C4-2B (cell line): ENCODE measurements at regions not wholly inside any gene's neighbourhood (a gene's known extent, or its start where the extent isn't known, plus 50 kb on each side); places are given as distances from the start of the nearest gene placed in this dataset.

ENCODE experiments used
- H3K27ac ChIP-seq: fragments of 450-650 bp; 2 replicates; pipeline ENCODE4 v1.5.1; 2017
- ZFX ChIP-seq: fragments of 450-650 bp; IDR thresholded peaks from 2 replicates; pipeline ENCODE4 v1.6.1; 2017
- TF ChIP-seq, protein P1 (sequence below): fragments of 450-650 bp; conservative IDR thresholded peaks from 2 replicates; pipeline ENCODE4 v1.5.1; 2017; ENCODE audit warnings: mild to moderate bottlenecking

DNA sequence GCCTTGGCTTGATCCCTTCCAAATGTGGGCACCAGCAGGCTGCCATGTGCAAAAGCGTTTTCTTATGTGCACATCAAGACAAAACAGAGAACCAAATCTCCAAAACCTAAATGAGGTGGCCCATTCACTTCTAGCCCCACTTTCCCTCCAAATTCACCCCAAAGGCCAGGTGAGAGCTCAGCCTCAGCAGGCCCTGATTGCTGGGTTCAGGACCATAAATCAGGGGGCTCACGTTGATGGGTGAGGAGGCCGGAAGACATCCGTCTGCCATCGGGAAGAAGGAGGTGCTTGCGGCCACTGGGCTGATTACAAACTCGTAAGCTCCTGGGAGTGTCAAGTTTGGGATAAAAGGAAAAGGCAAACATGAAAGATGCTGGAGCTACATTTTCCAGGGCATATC is 86.7 kb upstream of the CLDN14 start:
- no peak for TF ChIP-seq ZFX
- TF ChIP-seq, protein P1, sequence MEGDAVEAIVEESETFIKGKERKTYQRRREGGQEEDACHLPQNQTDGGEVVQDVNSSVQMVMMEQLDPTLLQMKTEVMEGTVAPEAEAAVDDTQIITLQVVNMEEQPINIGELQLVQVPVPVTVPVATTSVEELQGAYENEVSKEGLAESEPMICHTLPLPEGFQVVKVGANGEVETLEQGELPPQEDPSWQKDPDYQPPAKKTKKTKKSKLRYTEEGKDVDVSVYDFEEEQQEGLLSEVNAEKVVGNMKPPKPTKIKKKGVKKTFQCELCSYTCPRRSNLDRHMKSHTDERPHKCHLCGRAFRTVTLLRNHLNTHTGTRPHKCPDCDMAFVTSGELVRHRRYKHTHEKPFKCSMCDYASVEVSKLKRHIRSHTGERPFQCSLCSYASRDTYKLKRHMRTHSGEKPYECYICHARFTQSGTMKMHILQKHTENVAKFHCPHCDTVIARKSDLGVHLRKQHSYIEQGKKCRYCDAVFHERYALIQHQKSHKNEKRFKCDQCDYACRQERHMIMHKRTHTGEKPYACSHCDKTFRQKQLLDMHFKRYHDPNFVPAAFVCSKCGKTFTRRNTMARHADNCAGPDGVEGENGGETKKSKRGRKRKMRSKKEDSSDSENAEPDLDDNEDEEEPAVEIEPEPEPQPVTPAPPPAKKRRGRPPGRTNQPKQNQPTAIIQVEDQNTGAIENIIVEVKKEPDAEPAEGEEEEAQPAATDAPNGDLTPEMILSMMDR: no peak
- H3K27ac ChIP-seq: no peak overlapping the region

- no peak for TF ChIP-seq ZFX
- TF ChIP-seq, protein P1: no peak
- no peak overlapping the region for H3K27ac ChIP-seq
Observed at GRCh38 chr21:36567216-36567885, 87.4 kb upstream of the CLDN14 start.

DNA sequence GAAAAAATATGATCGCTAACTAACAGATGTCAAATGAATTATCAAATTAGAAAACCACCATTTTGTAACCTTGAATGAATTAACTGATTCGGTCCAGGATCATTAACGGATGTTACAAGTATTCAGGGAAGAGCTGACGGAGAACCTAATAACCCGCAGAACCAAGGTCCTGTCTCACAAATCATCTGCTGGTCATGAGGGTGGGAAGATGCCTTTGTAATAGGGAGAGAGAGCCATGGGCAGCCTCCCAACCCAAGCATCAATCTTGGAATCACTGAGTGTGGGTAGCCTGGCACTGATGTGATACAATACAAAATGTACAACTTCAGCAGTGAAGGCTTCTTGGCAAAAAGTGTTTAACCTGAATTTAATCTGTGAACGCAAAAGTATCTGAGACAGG is 89.6 kb upstream of the CLDN14 start:
- TF ChIP-seq ZFX: no peak
- TF ChIP-seq, protein P1: no peak

DNA sequence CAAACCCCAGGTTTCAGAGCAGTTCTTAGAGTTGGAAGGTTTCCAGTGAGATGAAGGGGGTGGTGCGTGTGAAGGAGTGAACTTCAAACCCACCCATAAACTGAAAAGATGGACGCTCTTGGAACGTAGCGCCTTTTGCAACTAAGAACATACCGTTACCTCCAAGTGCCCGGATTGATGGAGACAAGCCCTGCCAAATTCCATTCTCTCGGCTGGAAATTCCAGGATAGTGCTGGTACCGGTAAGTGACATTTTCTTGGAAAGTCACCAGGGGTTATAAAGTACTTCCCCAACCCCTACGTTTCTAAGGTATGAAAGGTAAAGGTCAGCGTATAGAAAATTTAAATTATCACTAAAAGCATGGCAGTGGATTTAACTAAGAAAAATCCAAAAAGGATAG is 91.6 kb upstream of the CLDN14 start:
- no peak overlapping the region for H3K27ac ChIP-seq
- TF ChIP-seq ZFX: no peak
- TF ChIP-seq, protein P1: no peak

More for the DNA sequence above, 89.6 kb upstream of the CLDN14 start:
- no peak overlapping the region for H3K27ac ChIP-seq

- TF ChIP-seq, protein P1: no peak
- TF ChIP-seq ZFX: no peak
- no peak overlapping the region for H3K27ac ChIP-seq
Observed at GRCh38 chr21:36572039-36572438, 92.1 kb upstream of the CLDN14 start.

DNA sequence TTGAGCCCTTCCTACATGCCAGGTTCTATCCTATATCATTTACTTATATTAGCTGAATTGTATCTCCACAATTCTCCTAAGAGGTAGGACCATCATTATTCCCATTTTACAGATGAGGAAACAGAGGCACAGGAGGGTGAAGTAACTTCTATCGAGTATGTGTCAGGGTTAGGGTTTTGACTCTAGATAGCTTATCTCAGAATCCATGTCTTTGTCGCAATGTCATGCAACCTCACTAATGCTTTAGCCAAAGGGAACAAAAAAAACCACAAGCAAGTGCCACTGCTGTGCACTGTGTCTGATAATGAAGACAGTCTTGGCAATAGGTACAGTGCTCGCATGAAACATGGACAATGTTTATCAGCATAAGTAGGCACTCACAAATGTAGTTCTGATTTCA is 95.4 kb upstream of the CLDN14 start:
- TF ChIP-seq, protein P1: no peak
- TF ChIP-seq ZFX: no peak
- no peak overlapping the region for H3K27ac ChIP-seq

DNA sequence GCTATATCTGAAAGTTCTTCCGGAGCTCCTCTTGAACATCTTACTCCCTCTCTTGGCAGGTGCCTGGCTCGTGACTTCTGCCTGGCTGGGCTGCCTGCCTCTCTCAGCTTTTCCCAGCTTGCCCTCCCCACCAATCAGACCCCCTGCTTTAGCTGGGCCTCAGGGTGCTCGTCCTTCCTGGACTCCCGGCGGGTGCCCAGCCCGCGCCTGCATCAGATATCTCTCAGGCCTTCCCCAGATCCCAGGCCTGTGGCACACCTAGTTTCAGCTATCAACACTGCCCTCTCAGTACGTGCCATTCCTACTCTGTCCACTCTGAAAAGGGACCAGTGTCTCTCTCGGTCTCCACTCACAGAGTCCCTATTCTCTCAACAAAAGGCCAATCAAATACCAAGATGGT is 96.5 kb upstream of the CLDN14 start:
- TF ChIP-seq, protein P1: no peak
- TF ChIP-seq ZFX: no peak
- H3K27ac ChIP-seq: no peak overlapping the region
